ENCODE measurements at regions not wholly inside any gene's neighbourhood (a gene's known extent, or its start where the extent isn't known, plus 50 kb on each side); places are given as distances from the start of the nearest gene placed in this dataset.

DNA sequence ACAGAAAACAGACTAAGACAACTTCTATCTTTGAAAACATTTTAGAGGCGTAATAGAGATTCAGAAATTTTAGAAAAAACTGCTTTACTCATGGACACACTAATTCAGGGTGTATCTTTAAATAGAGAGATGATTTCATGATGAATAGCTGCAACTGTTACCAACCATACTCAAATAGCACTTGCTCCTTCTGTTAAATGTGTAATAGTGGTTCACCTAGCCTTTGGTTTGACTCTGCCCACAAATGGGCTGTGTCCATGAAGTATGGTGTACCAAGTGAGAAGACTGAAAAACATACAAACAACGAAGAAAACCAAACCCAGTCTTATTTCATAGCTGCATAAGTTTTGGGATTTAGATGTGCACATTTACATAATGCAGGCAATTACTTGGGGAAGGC is 610.6 kb downstream of the PLCL1 start:
- no peak for DNase-seq (ENCODE audit: low read depth in 2 of 2)

DNA sequence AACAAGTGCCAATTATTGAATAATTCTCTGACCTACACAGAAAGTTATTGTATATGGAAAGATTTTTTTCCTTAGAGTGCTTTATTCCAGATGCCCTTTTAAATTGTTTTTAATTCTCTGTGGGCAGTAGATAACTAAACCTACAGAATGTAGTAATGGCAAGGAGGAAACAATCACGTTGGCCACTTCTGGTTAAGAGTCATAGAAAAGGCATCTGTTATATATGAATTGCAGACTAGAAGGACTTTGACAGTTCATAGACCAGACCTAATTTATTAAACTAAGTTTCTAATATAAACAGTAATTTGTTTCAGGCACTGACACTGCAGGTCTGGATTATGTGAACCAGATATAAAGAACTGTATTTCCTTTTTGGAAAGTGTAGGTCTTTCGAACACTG is 607.5 kb downstream of the PLCL1 start:
- no peak for DNase-seq (ENCODE audit: low read depth in 2 of 2)

DNA sequence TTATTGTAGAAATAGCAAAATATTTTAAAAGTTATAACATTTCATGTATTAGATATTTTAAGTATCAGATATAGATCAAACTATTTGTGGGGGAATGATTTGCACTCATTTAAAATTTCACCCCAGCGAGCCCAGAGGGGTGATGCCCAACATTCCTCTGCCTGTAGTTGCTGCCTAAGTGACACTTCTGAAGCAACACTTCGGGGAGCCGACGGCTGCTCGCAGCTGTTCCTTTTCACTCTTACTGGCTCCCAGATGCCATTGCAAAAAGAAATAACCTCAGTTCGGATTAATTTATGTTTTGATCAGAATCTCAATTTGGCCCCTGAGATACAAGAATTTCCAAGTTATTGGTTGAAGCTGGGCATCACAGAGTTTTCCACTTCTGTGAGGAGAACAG is 603.8 kb downstream of the PLCL1 start:
- DNase-seq (ENCODE audit: low read depth in 2 of 2) = no peak

DNA sequence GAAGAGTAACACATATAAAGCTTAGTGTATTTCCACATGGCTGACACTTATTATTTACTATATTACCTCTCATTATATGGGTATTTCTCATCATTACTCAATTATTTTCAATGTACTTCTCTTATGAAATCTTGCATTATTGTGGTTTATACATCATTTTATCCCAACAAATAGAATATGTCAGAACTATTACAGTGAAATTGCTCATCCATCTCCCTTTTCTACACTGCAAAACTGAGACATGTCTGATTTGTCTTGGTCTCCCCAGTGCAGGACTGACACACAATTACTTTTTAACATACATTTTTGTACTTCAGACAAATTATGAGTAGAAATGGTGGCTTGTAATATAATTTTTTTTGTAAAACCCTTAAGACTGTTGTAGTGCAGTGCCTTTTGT is 600.9 kb downstream of the PLCL1 start:
- no peak for DNase-seq (ENCODE audit: low read depth in 2 of 2)

DNA sequence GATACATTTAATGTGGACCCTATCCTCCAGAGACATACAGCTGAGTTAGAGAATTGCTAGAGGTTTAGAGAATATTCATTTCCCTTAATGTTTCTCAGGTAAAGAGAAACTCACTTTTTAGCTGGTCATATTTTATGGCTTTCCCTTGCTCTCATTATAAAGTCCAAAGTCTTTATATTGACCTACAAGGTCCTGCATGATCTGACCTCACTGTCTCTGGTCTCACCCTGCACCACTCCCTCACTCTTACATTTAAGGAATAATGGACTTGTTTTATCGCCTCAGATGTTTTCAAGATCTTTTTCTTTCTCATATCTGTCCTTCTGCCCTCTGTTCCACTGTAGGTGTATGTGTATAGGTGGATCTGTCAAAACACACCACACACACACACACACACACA is 597.3 kb downstream of the PLCL1 start:
- DNase-seq (ENCODE audit: low read depth in 2 of 2) = no peak

DNA sequence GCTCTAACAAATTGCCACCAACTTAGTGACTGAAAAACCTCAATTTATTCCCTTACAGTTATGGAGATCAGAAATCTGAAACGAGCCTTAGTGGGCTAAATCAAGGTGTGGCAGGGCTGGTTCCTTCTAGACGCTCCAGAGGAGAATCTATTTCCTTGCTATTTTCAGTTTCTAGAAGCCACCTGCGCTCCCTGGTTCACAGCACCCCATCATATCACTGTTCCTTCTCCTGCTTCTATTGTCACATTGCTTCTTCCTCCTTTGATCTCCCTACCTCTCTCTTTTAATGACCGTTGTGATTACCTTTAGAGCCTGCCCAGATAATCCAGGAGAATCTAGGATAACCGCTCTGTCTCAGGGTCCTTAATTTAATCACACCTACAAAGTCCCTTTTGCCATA is 596.6 kb downstream of the PLCL1 start:
- DNase-seq (ENCODE audit: low read depth in 2 of 2) = no peak

DNA sequence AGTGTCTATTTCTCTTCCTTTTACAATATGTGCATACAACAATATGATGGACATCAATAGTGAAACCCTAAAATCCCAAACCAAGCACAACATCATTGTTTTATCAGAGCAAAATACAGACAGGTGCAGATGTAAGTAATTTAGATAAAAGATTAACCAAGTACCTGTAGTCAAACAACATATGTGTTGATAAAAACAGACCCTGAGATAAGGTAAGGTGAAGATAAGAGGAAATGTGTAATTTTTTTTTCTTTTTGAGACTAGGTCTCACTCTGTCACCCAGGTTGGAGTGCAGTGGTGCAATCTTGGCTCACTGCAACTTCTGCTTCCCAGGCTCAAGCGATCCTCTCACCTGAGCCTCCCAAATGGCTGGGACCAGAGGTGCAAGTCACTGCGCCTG is 589.8 kb downstream of the PLCL1 start:
- no peak for DNase-seq (ENCODE audit: low read depth in 2 of 2)

DNA sequence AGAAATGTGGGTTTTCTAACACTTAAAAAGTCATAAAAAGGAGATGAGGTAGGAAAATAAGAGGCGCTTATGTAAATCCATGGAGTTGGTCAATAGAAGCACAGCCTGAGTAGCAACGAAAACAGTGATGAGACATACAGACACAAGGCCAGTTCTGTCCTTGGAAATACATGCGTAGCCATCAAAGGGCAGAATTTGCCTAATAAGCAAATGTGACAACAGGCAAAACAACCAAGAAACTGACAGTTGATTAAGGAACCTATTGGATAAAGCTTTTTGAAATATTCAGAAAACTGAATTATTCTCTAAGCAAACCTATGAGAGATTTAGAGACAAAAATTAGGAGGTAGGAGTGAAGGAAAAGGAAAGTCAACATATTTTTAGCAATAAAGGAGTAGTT is 586.3 kb downstream of the PLCL1 start:
- DNase-seq (ENCODE audit: low read depth in 2 of 2) = no peak

DNA sequence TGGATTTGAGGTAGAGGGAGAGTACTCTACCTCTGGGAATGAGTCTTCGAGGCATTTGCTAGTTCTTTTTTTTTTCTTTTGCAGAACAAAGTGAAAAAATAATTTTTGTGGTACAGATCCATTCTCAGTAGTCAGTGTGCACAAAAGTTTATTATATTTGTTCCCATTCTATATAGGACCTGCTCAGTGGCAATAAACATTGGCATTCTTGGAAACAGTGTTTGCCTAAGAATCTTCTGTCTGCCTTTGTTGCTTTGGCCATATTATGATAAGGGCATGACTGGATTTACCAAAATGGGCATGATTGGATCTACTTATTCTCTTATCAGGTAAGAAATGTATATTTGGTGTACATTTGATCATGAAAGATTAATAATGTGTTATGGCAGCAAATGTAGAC is 583.3 kb downstream of the PLCL1 start:
- DNase-seq (ENCODE audit: low read depth in 2 of 2) = no peak

DNA sequence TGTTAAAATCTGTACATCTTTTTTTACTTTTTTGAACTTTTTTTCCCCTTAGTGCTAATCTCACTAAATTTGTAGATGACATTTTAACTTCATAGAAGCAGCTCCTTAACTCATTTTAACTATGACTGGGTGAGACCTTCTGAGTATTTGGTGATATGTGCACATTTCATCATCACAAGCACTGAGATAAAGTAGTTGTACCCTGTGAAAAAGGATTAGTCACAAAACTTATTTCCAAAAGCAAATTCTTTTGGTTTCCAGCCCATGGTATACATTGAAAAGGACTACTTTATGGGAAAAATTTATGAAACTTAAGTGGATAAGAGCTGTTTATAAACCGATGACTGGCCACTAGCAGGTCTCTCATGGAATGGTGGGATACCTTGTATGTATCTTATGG is 581.5 kb downstream of the PLCL1 start:
- DNase-seq (ENCODE audit: low read depth in 2 of 2) = no peak

DNA sequence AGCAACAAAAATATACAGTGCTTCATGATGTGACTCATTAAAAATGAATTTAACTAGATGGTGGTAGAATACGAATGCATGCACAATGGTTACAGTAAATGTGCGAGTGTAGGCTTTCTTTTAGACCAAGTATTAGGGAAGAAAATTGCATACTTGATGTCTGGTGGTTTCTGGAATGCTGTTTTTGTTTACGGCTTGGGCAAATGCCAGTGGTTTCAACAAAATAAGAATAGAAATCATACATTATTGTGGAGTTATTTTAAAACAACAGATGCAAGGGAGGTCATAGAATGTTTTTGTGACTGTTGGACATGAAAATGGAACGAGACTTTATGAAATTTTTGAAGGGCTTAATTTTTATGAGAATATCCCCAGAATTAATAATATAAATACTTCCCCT is 580.9 kb downstream of the PLCL1 start:
- no peak for DNase-seq (ENCODE audit: low read depth in 2 of 2)

DNA sequence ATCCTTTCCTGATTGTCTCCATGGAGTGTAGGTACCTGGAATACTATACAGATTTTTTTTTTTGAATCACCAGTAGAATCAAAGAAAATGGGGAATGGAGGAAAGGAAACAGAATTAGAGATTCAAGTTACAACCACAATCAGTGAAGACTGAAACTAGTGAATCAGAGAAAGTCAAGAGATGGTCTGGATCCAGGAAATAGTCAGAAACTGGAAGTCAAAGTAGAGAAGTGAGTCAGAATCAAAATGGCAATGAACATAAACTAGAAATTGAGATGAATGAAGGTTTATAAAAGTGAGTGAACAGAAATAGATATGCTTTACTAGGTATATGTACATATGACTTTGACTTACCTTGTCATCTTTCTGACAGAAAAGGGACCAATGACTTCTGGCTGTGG is 579.0 kb downstream of the PLCL1 start:
- no peak for DNase-seq (ENCODE audit: low read depth in 2 of 2)

DNA sequence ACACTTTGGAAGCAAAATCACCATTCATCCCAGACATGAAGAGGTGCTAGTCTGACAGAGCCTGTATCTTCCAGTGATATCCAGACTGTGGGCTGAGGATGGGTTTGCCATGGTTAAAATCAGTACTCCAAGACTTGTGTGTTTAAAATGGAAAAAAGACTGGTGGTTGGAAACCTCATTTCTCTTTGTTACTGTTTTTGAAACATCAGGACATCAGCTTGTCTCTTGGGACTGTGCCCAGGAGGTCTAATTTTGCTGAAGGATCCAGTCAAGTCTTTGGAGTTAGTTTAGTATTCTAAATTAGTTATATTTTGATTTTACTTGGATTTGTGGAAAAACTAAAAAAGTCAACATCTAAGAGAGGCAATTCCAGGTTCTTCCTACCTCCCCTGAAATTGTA is 578.4 kb downstream of the PLCL1 start:
- DNase-seq (ENCODE audit: low read depth in 2 of 2) = no peak

DNA sequence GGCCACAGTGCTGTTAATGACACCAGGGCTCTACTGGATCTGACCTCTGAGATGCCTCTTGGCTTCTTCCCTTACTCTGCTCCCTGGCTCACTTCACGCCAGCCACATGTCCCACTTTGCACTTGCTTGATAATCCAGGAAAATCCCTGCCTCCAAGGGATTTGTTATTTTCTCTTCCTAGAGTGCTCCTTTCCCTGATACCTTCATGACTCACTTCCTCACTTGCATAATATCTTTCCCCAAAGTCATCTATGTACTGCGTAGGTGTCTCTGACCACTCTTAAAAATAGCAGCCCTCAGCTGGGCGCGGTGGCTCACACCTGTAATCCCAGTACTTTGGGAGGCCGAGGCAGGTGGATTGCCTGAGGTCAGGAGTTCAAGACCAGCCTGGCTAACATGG is 572.3 kb downstream of the PLCL1 start:
- no peak for DNase-seq (ENCODE audit: low read depth in 2 of 2)

DNA sequence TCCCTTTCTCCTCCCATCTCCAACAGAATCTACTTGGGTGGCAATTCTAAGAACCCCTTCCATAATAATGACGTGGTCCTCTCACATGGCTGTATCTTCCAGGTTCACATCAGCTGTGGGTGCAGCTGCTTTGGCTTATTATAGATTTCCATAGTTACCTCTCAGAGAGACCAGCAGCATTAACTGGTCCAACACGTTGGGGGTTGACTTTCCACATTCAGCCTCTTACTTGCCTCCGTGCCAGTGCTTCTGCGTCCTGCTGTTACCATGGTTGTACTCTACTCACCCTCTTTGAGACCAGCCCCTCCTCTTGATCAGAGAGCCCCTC is 570.7 kb downstream of the PLCL1 start:
- DNase-seq (ENCODE audit: low read depth in 2 of 2) = no peak

DNA sequence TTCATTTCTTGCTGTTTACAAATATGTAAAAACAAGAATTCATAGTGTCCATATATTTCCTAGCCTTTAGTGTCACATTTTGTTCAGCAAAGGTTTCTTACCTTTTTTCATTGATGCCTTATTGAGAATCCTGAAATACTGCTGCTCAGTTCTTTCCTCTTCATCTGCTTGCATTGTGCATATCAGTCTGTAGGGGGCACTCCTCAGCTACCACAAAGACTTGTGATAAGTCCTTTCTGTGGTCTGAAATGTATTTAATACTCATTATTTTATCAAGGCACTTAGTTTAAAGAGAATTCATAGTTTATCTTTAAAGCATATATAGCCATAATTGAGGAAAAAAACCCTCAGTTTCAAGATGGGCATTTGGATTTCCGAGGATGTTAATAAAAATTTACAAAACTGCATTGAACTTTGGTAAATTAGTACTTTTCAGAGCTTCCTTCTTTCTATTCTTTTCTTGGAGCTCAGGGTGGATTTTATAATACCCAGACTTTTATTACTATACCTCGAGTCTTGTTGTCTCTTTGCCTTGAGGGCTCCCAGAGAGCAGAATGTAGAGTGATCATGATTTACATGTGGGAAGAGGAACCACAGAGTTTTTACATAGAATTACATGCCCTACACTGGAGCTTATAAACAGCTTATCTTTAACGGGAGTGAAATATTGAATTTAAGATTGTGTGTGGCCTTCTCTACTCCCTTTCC is 570.1 kb downstream of the PLCL1 start:
- DNase-seq (ENCODE audit: low read depth in 2 of 2) = no peak

DNA sequence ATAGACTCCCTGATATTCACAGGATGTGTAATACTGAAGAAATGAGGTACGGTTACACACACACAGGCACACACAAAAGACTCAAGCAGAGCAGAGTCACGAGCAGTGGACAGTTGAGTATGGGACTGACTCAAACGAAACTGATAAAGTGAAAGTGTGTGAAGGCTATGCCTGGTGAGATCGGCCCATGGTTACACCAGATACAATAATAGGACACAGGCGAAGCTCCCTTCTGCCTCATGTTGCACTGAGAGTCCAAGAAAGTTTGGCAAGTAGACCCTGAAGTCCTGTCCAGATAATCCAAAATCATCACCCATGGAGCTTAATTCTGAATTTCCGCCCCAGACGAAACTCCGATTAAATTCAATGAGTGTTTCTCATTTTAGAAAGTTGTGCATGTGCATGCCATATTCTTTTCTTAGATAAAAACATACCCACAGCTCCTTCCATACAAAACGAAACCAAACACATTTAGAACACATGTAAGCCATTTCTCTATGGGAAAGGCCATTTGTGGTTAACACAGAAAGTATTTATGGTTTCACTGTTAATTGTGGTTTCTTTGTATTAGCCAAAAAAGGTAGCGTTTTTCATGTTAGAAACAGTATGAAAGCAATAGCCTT is 567.6 kb downstream of the PLCL1 start:
- no peak for DNase-seq (ENCODE audit: low read depth in 2 of 2)

DNA sequence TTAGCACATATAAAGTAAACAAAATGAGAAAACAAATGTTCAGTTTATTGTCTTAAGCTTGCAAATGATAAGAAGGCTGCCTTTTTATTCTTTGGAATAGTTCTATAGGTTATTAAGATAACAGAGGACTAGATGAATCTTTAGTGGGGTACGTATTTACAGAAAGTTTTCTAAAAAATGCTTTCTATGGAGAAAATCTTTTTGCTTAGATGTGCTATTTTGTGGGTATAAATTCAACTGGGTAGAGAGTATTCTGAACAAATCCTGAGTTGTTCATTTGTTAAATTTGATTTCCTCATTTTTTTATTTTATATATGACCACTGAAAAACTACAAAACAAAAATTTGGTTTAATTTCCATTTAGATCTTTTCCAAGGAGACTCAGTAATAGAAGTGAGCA is 566.9 kb downstream of the PLCL1 start:
- DNase-seq (ENCODE audit: low read depth in 2 of 2) = no peak

DNA sequence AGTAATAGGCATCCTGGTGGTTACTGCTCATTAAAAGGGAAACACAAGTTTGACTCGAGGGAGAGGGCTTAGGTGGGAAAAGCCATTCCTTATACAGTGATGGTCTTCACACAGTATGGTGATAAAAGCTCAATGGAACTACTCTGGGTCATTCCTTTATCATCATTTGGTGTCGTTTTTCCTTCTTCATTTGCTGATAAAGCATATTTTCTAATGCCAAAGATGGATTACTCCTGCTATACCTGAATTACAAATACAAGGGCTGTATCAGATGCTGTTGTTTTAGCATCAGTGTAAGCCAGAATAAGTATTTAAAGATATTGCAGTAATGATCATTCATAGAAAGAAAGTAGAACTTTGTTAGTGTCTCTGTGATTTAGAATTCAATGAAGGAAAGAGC is 563.7 kb downstream of the PLCL1 start:
- DNase-seq (ENCODE audit: low read depth in 2 of 2) = no peak

DNA sequence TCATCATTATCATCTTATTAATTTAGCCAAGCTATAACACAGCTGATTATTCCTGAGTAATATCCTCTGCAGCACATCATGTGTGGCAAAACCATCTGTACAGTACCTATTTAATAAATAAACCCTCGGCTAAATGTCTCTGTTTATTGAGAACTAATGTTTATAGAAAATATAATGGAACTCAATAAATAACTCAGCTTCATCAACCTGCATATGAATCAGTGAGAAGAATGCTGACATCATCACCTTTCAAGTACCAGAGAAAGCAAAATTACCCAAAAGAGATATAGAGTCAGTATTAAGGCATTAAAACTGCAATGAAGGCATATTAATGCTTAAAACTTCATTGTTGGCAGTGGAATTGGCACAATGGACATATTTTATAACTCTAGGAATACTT is 558.3 kb downstream of the PLCL1 start:
- no peak for DNase-seq (ENCODE audit: low read depth in 2 of 2)

DNA sequence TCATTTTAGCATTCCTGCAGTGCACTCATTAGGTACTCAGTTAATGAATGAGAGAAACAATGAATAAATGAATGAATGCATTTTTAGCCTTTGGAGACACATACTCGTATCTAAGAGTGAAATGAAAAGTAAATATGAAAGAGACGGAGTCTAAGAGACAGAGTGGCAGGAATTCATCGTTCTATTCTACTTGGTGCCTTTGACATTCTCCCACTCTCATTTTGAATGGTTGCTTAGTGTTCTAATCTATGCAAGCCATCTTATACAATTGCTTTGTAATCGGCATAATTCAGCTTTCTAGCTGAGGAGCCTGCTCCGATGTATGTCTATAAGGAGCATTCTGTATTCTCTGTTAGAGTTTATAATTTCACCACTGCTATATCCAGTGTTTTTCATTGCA is 554.9 kb downstream of the PLCL1 start:
- DNase-seq (ENCODE audit: low read depth in 2 of 2) = no peak

DNA sequence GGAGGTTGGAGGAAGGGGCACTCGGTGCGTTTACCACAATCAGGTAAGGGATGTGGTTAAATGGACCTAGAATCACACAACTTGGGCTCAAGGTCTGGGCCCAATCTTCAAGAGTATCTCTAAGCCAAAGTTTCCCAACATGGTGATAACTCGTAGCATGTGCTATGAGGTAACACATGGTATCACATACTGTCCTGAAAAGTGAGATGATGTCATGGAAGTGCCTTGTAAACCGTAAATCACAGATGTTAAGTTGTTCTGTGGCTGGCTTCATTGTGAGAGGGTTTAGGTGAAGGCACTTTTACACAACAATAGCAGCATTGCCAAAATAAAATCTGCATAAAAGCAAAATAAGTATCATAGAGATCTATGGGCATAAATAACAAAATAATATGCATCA is 551.8 kb downstream of the PLCL1 start:
- DNase-seq (ENCODE audit: low read depth in 2 of 2) = no peak

DNA sequence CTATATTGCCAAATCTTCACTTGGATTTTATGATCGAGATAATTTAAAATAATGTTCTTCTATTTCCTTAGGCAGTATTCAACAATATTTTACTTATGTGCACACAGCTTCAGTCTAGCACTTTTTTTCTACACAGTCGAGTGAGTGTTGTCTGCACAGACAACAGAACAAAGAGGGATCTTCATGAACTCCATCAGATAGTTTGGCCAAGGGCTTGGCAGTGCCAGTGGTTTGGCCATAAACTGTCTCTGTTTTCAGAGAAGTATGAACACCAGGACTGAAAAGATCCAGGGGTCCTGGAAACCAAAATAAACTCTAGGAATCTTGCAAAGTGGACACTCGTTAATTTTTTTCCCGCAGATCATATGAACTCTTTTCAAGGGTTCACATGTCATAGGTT is 547.3 kb downstream of the PLCL1 start:
- DNase-seq (ENCODE audit: low read depth in 2 of 2) = no peak

DNA sequence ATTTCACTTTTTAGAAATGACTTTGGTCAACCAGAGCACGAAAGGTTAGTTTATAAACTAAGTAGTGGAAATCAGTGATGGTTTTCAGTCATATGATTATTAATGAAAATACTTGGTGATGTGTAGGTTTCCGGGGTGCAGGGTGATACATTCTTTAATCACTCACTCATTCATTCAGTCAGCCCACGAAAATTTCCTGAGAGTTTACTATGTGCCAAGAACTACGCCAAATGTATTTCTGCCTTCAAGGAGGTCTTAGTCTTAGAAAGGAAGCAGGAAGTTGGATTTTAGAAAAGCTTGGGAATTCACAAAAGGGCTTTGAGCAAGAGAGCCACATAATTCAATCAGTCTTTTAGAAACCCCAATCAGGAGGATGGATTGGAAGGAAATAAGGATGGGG is 543.6 kb downstream of the PLCL1 start:
- DNase-seq (ENCODE audit: low read depth in 2 of 2) = no peak
